ENCODE measurements at regions not wholly inside any gene's neighbourhood (a gene's known extent, or its start where the extent isn't known, plus 50 kb on each side); places are given as distances from the start of the nearest gene placed in this dataset.
"Not testable (repeated sequence)": the region's sequence is repeated elsewhere in the genome, so short reads cannot be mapped to it uniquely, and the experiment has no call there.

DNA sequence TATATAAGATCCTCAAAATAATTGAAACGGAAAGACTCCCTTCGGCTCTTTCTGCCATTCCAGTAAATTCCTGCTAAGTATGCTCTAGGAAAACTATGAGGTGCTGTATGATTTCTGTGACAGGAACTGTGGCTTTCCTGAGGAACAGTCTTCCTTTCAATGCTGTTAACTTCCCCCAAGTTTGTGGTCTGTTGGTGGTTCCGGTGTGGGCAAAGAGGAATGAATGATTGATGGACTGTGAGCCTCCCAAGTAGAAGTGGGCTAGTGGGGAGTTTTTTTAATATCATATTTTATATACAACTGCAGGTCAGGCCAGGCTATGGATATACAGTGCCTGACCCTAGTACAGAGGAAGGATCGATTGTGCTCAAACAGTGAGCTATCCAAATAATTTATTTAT, 560.7 kb upstream of the RBFOX1 start:
- Histone ChIP-seq H3K36me3 (no peaks in the 10 kb centered on the region), H3K27ac (no peak overlapping the region), H3K27me3 (replicated peaks; ENCODE audit: insufficient read depth) (no peaks in the 10 kb centered on the region), H3K9me3 (no peaks in the 10 kb centered on the region), H3K4me1 (replicated peaks) (no peaks in the 10 kb centered on the region), H3K4me3 (no peak overlapping the region)
- intact Hi-C loops (cut with DNase I): no loop called here
- WGBS: 58% methylated on average over 4 of the region's 4 CpGs
- TF ChIP-seq POLR2AphosphoS5 (IDR thresholded peaks at IDR 0.05) (no peak), POLR2A (IDR thresholded peaks at IDR 0.05) (no peak)
- TF ChIP-seq, protein P1, sequence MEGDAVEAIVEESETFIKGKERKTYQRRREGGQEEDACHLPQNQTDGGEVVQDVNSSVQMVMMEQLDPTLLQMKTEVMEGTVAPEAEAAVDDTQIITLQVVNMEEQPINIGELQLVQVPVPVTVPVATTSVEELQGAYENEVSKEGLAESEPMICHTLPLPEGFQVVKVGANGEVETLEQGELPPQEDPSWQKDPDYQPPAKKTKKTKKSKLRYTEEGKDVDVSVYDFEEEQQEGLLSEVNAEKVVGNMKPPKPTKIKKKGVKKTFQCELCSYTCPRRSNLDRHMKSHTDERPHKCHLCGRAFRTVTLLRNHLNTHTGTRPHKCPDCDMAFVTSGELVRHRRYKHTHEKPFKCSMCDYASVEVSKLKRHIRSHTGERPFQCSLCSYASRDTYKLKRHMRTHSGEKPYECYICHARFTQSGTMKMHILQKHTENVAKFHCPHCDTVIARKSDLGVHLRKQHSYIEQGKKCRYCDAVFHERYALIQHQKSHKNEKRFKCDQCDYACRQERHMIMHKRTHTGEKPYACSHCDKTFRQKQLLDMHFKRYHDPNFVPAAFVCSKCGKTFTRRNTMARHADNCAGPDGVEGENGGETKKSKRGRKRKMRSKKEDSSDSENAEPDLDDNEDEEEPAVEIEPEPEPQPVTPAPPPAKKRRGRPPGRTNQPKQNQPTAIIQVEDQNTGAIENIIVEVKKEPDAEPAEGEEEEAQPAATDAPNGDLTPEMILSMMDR (IDR thresholded peaks at IDR 0.05): no peak
- DNase-seq (ENCODE audit: low spot score): no peak

DNA sequence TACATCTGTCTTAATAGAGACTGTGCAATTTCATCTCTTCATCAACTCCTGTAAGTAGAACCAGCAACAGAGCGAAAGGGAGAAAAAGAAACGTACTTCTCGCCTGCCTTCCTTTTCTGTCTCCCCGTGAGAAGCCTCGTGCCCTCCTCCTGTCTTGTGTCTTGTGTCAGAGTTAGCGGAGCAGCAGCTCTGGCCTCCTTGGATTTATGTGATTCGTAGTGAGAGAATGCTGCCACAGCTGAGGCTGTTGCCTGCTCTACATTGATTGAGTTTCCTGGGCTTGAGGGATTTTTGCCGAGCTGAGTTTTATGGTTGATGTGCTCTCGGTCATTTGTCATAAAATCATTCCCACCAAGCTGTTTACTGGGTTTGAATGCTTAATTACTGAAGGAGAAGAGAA, 579.1 kb upstream of the RBFOX1 start:
- WGBS: 25% methylated on average over 9 of the region's 9 CpGs
- H3K27me3 ChIP-seq (replicated peaks; ENCODE audit: insufficient read depth): no peaks in the 10 kb centered on the region
- TF ChIP-seq, protein P1 (IDR thresholded peaks at IDR 0.05): no peak
- TF ChIP-seq POLR2A (IDR thresholded peaks at IDR 0.05) (no peak), POLR2AphosphoS5 (IDR thresholded peaks at IDR 0.05) (no peak)
- intact Hi-C loops (cut with DNase I): no loop called here
- no peaks in the 10 kb centered on the region for H3K36me3 ChIP-seq
- H3K9me3 ChIP-seq: no peaks in the 10 kb centered on the region
- DNase-seq (ENCODE audit: low spot score): no peak
- H3K27ac ChIP-seq: no peak overlapping the region
- H3K4me1 ChIP-seq (replicated peaks): no peaks in the 10 kb centered on the region
- H3K4me3 ChIP-seq: no peak overlapping the region

- no peak for DNase-seq (ENCODE audit: low spot score)
- intact Hi-C loops (cut with DNase I): no loop called here
- H3K36me3 ChIP-seq: no peaks in the 10 kb centered on the region
- WGBS: 94% methylated on average over 1 of the region's 1 CpG
- no peak overlapping the region for H3K4me3 ChIP-seq
- H3K27ac ChIP-seq: no peak overlapping the region
- no peaks in the 10 kb centered on the region for H3K27me3 ChIP-seq (replicated peaks; ENCODE audit: insufficient read depth)
- H3K9me3 ChIP-seq: no peaks in the 10 kb centered on the region
- no peak for TF ChIP-seq POLR2AphosphoS5 (IDR thresholded peaks at IDR 0.05)
- TF ChIP-seq POLR2A (IDR thresholded peaks at IDR 0.05): no peak
- TF ChIP-seq, protein P1 (IDR thresholded peaks at IDR 0.05): no peak
- no peaks in the 10 kb centered on the region for H3K4me1 ChIP-seq (replicated peaks)
Observed at GRCh38 chr16:6751191-6751590, 581.5 kb upstream of the RBFOX1 start.

DNA sequence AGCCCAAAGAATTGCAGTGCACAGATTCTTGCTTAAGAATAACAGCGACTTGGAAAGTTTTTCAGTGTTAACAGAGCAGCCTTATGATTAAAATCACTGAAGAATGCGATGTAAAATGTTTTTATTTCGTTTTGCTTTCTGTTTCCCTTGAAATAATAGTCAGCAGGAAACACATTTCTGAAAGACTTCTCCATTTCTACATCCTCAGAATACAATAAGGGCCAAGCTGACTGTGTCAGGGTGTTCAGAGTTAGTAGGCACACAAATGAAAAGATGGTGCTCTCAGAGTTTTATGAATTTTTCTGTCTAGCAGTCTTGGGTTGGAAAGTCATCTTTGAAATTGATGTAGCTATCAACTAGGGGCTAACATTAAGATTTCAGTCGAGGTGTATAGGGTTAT, 582.9 kb upstream of the RBFOX1 start:
- no peak for TF ChIP-seq POLR2AphosphoS5 (IDR thresholded peaks at IDR 0.05)
- TF ChIP-seq, protein P1 (IDR thresholded peaks at IDR 0.05): no peak
- no peak for TF ChIP-seq POLR2A (IDR thresholded peaks at IDR 0.05)
- 29% methylated on average over 4 of the region's 4 CpGs for WGBS

DNA sequence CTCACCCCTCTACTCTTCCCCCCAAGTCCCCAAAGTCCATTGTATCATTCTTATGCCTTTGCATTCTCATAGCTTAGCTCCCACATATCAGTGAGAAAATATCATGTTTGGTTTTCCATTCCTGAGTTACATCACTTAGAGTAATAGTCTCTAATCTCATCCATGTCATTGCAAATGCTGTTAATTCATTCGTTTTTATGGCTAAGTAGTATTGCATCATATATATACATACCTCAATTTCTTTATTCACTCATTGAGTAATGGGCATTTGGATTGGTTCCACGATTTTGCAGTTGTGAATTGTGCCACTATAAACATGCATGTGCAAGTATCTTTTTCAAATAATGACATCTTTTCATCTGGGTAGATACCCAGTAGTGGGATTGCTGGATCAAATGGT, 596.3 kb upstream of the RBFOX1 start:
- H3K27me3 ChIP-seq (replicated peaks; ENCODE audit: insufficient read depth); H3K4me1 ChIP-seq (replicated peaks); H3K27ac ChIP-seq; intact Hi-C loops (cut with DNase I); DNase-seq (ENCODE audit: low spot score); H3K4me3 ChIP-seq; H3K36me3 ChIP-seq; H3K9me3 ChIP-seq: not testable (repeated sequence)
- WGBS: 47% methylated on average over 2 of the region's 2 CpGs

More for the DNA sequence above, 582.9 kb upstream of the RBFOX1 start:
- DNase-seq (ENCODE audit: low spot score): no peak
- Histone ChIP-seq H3K4me3 (no peak overlapping the region), H3K27ac (no peak overlapping the region), H3K9me3 (no peaks in the 10 kb centered on the region), H3K36me3 (no peaks in the 10 kb centered on the region), H3K4me1 (replicated peaks) (no peaks in the 10 kb centered on the region), H3K27me3 (replicated peaks; ENCODE audit: insufficient read depth) (no peaks in the 10 kb centered on the region)
- intact Hi-C loops (cut with DNase I): no loop called here
